HCT116 (cell line): ENCODE measurements at regions not wholly inside any gene's neighbourhood (a gene's known extent, or its start where the extent isn't known, plus 50 kb on each side); places are given as distances from the start of the nearest gene placed in this dataset.

Experiments used
- CEBPB ChIP-seq: IDR thresholded peaks from 2 replicates; pipeline ENCODE4 v1.6.1; 2012; ENCODE audit warnings: low read depth
- EZH2 ChIP-seq: fragments of 200-600 bp; sonication (generic); IDR thresholded peaks from 2 replicates; pipeline ENCODE4 v1.6.1; 2017; ENCODE audit warnings: antibody characterized with exemption, mixed run types
- EZH2phosphoT487 ChIP-seq: fragments of 200-600 bp; IDR thresholded peaks from 2 replicates; pipeline ENCODE4 v1.6.1; 2018; ENCODE audit warnings: antibody characterized with exemption, borderline replicate concordance
- POLR2A ChIP-seq: IDR thresholded peaks from 2 replicates; pipeline ENCODE4 v1.7.0; 2011; ENCODE audit warnings: borderline replicate concordance; ENCODE audit not compliant: insufficient read depth, insufficient read length; ENCODE audit errors: extremely low read depth
- POLR2AphosphoS5 ChIP-seq: IDR thresholded peaks from 2 replicates; pipeline ENCODE4 v1.6.1; 2011; ENCODE audit warnings: mild to moderate bottlenecking, low read depth, low read length, moderate library complexity
- RAD21 ChIP-seq: IDR thresholded peaks from 2 replicates; pipeline ENCODE4 v1.6.1; 2012; ENCODE audit warnings: low read depth, mild to moderate bottlenecking
- YY1 ChIP-seq: IDR thresholded peaks from 2 replicates; pipeline ENCODE4 v1.6.1; 2011; ENCODE audit warnings: low read length, low read depth, moderate library complexity, mild to moderate bottlenecking; ENCODE audit not compliant: insufficient replicate concordance; ENCODE audit errors: extremely low read depth
- ZNF274 ChIP-seq: fragments of 200-500 bp; sonication (Bioruptor generic); IDR thresholded peaks from 2 replicates; pipeline ENCODE4 v1.6.1; 2014; ENCODE audit warnings: mild to moderate bottlenecking, low read depth, low read length, inconsistent platforms
- TF ChIP-seq, protein P1 (sequence below): IDR thresholded peaks from 2 replicates; pipeline ENCODE4 v1.6.1; 2012
- TF ChIP-seq, protein P2 (sequence below), 3 experiments: fragments of 200-600 bp in 1 of 3; sonication (generic) in 1 of 3; IDR thresholded peaks in 2 of 3; conservative IDR thresholded peaks in 1 of 3; 2 replicates each; pipeline ENCODE4 v1.5.1; 2012 to 2017; ENCODE audit warnings: low read depth in 2 of 3, low read length in 2 of 3, antibody characterized with exemption in 1 of 3, borderline replicate concordance in 1 of 3, control low read depth in 1 of 3, mild to moderate bottlenecking in 1 of 3, mixed read lengths in 1 of 3, mixed run types in 1 of 3, moderate library complexity in 1 of 3; ENCODE audit not compliant: insufficient read depth in 1 of 3
- TF ChIP-seq, protein P3 (sequence below): IDR thresholded peaks from 2 replicates; pipeline ENCODE4 v1.6.1; 2011; ENCODE audit warnings: mild to moderate bottlenecking, low read length, moderate library complexity; ENCODE audit not compliant: insufficient replicate concordance; ENCODE audit errors: extremely low read depth
- TF ChIP-seq, protein P4 (sequence below): IDR thresholded peaks from 2 replicates; pipeline ENCODE4 v1.6.1; 2012; ENCODE audit warnings: low read depth

DNA sequence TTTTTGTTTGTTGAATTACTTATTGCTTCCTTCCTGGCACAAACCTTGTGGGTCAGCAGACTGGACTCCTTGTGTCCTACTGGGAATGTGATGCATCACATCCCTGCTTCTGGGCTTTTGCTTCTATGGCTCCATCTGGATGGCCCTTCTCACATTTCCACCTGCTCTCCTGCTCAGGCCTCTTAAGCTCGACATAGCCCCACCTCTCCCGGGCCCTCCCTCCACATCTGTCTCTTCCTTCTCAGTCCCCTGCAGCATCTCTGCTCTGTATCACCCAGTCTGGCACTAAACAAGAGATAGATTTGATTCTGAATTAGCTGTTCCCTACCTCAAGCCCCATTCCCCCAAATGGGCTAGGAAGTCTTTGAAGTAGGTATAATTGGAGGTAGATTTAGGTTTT lies 356.8 kb downstream of the DHX35 start:
- TF ChIP-seq, protein P1, sequence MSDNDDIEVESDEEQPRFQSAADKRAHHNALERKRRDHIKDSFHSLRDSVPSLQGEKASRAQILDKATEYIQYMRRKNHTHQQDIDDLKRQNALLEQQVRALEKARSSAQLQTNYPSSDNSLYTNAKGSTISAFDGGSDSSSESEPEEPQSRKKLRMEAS = no peak
- TF ChIP-seq POLR2A = no peak
- no peak for TF ChIP-seq EZH2phosphoT487
- TF ChIP-seq, protein P2, sequence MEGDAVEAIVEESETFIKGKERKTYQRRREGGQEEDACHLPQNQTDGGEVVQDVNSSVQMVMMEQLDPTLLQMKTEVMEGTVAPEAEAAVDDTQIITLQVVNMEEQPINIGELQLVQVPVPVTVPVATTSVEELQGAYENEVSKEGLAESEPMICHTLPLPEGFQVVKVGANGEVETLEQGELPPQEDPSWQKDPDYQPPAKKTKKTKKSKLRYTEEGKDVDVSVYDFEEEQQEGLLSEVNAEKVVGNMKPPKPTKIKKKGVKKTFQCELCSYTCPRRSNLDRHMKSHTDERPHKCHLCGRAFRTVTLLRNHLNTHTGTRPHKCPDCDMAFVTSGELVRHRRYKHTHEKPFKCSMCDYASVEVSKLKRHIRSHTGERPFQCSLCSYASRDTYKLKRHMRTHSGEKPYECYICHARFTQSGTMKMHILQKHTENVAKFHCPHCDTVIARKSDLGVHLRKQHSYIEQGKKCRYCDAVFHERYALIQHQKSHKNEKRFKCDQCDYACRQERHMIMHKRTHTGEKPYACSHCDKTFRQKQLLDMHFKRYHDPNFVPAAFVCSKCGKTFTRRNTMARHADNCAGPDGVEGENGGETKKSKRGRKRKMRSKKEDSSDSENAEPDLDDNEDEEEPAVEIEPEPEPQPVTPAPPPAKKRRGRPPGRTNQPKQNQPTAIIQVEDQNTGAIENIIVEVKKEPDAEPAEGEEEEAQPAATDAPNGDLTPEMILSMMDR (IDR thresholded peaks at IDR 0.05 in 2 of 3, conservative IDR thresholded peaks at IDR 0.05 in 1 of 3; ENCODE audit: borderline replicate concordance in 1 of 3, insufficient read depth in 1 of 3, low read depth in 2 of 3, low read length in 2 of 3) = no peak
- TF ChIP-seq POLR2AphosphoS5 = no peak
- no peak for TF ChIP-seq RAD21
- TF ChIP-seq EZH2 = no peak
- TF ChIP-seq YY1 = no peak
- TF ChIP-seq, protein P3, sequence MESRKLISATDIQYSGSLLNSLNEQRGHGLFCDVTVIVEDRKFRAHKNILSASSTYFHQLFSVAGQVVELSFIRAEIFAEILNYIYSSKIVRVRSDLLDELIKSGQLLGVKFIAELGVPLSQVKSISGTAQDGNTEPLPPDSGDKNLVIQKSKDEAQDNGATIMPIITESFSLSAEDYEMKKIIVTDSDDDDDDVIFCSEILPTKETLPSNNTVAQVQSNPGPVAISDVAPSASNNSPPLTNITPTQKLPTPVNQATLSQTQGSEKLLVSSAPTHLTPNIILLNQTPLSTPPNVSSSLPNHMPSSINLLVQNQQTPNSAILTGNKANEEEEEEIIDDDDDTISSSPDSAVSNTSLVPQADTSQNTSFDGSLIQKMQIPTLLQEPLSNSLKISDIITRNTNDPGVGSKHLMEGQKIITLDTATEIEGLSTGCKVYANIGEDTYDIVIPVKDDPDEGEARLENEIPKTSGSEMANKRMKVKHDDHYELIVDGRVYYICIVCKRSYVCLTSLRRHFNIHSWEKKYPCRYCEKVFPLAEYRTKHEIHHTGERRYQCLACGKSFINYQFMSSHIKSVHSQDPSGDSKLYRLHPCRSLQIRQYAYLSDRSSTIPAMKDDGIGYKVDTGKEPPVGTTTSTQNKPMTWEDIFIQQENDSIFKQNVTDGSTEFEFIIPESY = no peak
- TF ChIP-seq, protein P4, sequence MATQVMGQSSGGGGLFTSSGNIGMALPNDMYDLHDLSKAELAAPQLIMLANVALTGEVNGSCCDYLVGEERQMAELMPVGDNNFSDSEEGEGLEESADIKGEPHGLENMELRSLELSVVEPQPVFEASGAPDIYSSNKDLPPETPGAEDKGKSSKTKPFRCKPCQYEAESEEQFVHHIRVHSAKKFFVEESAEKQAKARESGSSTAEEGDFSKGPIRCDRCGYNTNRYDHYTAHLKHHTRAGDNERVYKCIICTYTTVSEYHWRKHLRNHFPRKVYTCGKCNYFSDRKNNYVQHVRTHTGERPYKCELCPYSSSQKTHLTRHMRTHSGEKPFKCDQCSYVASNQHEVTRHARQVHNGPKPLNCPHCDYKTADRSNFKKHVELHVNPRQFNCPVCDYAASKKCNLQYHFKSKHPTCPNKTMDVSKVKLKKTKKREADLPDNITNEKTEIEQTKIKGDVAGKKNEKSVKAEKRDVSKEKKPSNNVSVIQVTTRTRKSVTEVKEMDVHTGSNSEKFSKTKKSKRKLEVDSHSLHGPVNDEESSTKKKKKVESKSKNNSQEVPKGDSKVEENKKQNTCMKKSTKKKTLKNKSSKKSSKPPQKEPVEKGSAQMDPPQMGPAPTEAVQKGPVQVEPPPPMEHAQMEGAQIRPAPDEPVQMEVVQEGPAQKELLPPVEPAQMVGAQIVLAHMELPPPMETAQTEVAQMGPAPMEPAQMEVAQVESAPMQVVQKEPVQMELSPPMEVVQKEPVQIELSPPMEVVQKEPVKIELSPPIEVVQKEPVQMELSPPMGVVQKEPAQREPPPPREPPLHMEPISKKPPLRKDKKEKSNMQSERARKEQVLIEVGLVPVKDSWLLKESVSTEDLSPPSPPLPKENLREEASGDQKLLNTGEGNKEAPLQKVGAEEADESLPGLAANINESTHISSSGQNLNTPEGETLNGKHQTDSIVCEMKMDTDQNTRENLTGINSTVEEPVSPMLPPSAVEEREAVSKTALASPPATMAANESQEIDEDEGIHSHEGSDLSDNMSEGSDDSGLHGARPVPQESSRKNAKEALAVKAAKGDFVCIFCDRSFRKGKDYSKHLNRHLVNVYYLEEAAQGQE = no peak
- TF ChIP-seq ZNF274 = no peak
- no peak for TF ChIP-seq CEBPB
